ENCODE measurements at regions not wholly inside any gene's neighbourhood (a gene's known extent, or its start where the extent isn't known, plus 50 kb on each side); places are given as distances from the start of the nearest gene placed in this dataset.

- TF ChIP-seq ESRRA (IDR thresholded peaks at IDR 0.05; ENCODE audit: borderline replicate concordance, low read length), result no peak
- TF ChIP-seq CTCF (IDR thresholded peaks at IDR 0.05), result no peak
- TF ChIP-seq, protein P1, sequence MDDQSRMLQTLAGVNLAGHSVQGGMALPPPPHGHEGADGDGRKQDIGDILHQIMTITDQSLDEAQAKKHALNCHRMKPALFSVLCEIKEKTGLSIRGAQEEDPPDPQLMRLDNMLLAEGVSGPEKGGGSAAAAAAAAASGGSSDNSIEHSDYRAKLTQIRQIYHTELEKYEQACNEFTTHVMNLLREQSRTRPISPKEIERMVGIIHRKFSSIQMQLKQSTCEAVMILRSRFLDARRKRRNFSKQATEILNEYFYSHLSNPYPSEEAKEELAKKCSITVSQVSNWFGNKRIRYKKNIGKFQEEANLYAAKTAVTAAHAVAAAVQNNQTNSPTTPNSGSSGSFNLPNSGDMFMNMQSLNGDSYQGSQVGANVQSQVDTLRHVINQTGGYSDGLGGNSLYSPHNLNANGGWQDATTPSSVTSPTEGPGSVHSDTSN (IDR thresholded peaks at IDR 0.05), result no peak
- no peak for TF ChIP-seq NFE2L2 (conservative IDR thresholded peaks at IDR 0.05; ENCODE audit: low read length)
These were observed 94.2 kb upstream of the BCL6 start for GRCh38 chr3:187839422-187839821.

All from A549 (cell line).